PC-9 (cell line): ENCODE measurements at regions not wholly inside any gene's neighbourhood (a gene's known extent, or its start where the extent isn't known, plus 50 kb on each side); places are given as distances from the start of the nearest gene placed in this dataset.

Experiments used
- EZH2 ChIP-seq: fragments of 200-600 bp; sonication (generic); IDR thresholded peaks from 2 replicates; pipeline ENCODE4 v1.8.0; 2017; ENCODE audit warnings: antibody characterized with exemption, low read depth
- TF ChIP-seq, protein P1 (sequence below): fragments of 200-600 bp; sonication (generic); conservative IDR thresholded peaks from 2 replicates; pipeline ENCODE4 v1.6.1; 2017; ENCODE audit warnings: mixed run types, antibody characterized with exemption, mild to moderate bottlenecking, moderate library complexity

DNA sequence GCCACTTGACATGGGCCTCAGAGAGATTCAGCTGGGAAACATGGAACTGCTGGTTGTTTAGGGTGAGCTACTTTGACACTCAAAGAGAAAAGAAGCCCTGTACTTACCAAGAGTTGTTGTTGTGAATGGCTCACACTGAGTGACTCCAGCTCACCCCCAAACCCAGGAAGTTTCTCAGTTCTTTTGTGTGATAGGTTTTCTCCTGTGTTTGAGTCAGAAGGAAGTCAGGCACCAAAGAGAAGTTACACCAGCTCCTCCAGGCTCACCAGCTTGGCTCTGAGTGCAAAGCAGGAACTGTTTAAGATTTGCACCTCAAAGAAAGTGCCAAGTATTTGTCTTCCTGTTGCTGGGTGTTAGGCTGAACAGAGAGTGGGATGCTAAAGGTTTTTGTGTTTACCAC lies 111.2 kb upstream of the PROX1 start:
- TF ChIP-seq, protein P1, sequence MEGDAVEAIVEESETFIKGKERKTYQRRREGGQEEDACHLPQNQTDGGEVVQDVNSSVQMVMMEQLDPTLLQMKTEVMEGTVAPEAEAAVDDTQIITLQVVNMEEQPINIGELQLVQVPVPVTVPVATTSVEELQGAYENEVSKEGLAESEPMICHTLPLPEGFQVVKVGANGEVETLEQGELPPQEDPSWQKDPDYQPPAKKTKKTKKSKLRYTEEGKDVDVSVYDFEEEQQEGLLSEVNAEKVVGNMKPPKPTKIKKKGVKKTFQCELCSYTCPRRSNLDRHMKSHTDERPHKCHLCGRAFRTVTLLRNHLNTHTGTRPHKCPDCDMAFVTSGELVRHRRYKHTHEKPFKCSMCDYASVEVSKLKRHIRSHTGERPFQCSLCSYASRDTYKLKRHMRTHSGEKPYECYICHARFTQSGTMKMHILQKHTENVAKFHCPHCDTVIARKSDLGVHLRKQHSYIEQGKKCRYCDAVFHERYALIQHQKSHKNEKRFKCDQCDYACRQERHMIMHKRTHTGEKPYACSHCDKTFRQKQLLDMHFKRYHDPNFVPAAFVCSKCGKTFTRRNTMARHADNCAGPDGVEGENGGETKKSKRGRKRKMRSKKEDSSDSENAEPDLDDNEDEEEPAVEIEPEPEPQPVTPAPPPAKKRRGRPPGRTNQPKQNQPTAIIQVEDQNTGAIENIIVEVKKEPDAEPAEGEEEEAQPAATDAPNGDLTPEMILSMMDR, result no peak
- no peak for TF ChIP-seq EZH2
